ENCODE measurements at regions not wholly inside any gene's neighbourhood (a gene's known extent, or its start where the extent isn't known, plus 50 kb on each side); places are given as distances from the start of the nearest gene placed in this dataset.

DNA sequence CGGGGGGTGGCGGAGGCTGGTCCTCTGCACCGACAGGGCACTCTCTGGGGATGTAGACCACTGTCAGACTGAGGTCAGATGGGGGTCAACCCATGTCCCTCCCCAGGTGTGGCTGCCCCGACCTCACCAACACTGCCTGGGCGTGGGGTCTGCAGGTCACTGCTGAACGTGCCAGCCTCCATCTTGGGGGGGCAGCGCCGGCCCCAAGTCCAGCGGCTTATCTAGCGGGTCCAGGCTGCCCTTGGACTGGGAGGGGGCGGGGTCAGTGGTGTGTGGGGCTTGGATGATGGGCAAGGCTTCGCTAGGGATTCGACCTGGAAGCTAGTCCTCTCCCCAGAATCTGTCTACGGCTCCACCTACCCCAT lies 178.2 kb downstream of the IGLL1 start:
- Histone ChIP-seq H3K4me1 (ENCODE audit: control insufficient read depth in 1 of 2, insufficient read depth in 2 of 2, low read length in 2 of 2) (peaks cover 0 to 11% of the 10 kb centered on the region in 2 donors), H3K27ac (ENCODE audit: low read length) (no peak overlapping the region), H3K9me3 (ENCODE audit: control insufficient read depth in 1 of 2, low read length in 2 of 2) (no peaks in the 10 kb centered on the region), H3K4me3 (ENCODE audit: low read depth in 1 of 2, low read length in 2 of 2) (peak overlapping the region in 1 of 2 donors; percentile 52), H3K27me3 (ENCODE audit: low read depth, low read length) (no peaks in the 10 kb centered on the region), H3K36me3 (ENCODE audit: control insufficient read depth in 1 of 2, insufficient read depth in 2 of 2, low read length in 2 of 2) (no peaks in the 10 kb centered on the region)

DNA sequence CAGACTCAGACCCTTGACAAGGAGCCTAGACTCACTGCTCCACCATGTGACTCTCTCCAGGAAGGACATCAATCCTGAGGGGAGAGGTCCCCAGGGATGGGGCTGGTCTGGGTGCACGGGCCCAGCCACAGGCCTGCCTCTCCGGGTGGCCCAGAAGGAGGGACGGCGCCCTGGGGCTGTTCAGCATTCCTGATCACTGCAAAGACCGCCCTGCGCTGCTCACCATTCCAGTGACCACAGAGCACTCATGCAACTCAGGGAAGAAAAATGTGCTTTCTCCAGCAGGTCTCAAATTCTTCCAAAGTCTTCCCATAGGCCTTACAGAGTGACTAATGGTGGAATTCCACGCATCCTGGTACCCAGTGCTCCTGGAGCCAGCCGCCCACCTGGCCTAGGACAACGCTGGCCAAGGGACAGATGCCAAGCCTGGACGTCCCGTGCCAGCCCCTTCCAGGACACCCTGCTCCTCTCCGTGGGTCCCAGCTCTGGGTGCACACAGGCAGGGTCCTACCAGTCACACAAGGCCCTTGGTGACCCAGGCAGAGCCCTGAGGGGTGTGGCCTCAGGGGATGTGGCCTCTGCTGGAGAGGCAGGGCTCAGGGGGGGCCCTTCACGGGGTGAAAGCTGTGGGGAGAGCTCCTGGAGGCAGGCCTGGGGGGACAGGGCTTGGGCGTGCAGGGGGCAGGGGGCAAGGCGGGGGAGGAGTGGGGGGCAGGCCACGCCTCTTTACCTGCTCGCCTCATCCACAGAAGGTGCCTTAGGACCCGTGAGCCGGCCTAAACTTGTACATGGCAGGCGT lies 178.8 kb downstream of the IGLL1 start:
- Histone ChIP-seq H3K27ac (ENCODE audit: low read length) (no peak overlapping the region), H3K27me3 (ENCODE audit: low read depth, low read length) (no peaks in the 10 kb centered on the region), H3K9me3 (ENCODE audit: control insufficient read depth in 1 of 2, low read length in 2 of 2) (no peaks in the 10 kb centered on the region), H3K4me3 (ENCODE audit: low read depth in 1 of 2, low read length in 2 of 2) (no peak overlapping the region), H3K4me1 (ENCODE audit: control insufficient read depth in 1 of 2, insufficient read depth in 2 of 2, low read length in 2 of 2) (peaks cover 0 to 11% of the 10 kb centered on the region in 2 donors), H3K36me3 (ENCODE audit: control insufficient read depth in 1 of 2, insufficient read depth in 2 of 2, low read length in 2 of 2) (no peaks in the 10 kb centered on the region)

DNA sequence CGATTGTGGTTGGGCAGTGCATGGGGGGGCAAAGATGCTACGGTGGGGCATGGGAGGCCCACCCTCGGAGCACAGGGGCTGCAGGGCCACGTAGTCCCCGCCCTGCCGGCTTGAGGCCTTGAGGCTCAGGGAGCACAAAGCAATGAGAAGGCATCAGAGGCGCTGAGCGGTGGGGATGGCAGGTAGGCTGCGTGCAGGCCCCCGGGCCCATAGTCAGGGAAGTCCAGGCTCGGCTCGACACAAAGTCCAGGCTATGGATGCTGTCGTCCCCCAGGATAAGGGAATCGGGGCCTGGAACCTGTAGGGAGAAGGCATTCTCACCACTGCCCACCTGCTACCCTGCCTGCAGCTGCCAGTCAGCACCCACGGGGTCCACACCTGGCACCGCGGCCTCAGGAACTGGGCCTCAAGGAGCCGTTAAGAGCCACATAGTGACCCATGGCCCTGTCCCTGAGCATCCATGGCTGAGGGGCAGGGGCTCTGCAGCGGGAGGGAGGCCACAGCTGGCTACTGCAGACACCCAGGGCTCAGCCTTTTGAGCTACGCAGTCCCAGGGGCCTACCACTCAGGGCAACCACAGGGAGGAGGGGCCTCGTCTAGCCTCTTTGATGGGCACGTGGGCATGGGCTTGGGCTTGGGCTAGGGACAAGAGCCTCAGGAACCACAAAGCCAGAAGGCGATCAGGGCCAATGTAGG lies 179.7 kb downstream of the IGLL1 start:
- Histone ChIP-seq H3K4me1 (ENCODE audit: control insufficient read depth in 1 of 2, insufficient read depth in 2 of 2, low read length in 2 of 2) (peaks cover 0 to 11% of the 10 kb centered on the region in 2 donors), H3K27ac (ENCODE audit: low read length) (no peak overlapping the region), H3K4me3 (ENCODE audit: low read depth in 1 of 2, low read length in 2 of 2) (no peak overlapping the region), H3K36me3 (ENCODE audit: control insufficient read depth in 1 of 2, insufficient read depth in 2 of 2, low read length in 2 of 2) (no peaks in the 10 kb centered on the region), H3K9me3 (ENCODE audit: control insufficient read depth in 1 of 2, low read length in 2 of 2) (no peaks in the 10 kb centered on the region), H3K27me3 (ENCODE audit: low read depth, low read length) (no peaks in the 10 kb centered on the region)

DNA sequence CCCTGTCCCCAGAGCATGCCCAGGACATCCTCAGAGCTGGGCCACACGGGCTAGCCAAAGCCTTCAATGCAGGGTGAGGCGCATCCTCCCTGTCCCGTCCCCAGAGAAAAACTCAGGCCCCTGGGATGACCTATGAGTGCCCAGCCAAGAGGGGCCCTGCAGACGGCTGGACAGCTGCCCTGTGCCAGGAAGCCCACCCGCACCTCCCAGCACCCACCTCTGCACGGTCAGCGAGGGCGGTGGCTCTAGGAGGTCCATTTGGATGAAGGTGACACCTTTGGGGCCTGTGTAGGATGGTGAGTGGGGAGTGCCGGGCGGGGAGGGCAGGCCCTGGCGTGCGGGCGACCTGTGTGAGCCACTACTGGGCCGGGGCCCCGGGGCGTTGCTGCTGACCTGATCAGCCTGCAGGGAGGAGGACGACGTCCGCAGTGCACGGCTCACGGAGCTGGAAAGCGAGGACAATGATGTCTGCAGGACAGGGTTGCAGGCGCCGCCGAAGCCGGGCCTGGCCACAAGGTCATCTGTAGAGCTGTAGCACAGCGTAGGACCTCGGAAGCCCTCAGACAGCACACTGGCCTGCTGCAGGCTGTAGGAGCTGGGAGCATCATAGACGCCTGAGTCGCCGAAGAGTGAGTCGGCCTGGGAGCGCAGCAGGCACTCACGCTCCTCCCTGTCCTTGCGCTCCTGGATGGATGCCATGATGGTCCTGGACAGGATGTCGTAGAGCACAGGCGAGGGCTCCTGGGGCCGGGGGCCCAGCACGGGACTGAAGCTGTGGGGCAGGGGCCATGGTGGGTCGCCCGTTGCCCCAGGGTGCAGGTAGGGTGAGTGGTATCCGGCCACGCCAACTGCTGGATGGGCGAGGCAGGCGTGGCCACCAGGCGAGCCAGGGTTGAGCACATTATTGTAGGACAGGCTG lies 180.5 kb downstream of the IGLL1 start:
- Histone ChIP-seq H3K9me3 (ENCODE audit: control insufficient read depth in 1 of 2, low read length in 2 of 2) (no peaks in the 10 kb centered on the region), H3K27ac (ENCODE audit: low read length) (no peak overlapping the region), H3K36me3 (ENCODE audit: control insufficient read depth in 1 of 2, insufficient read depth in 2 of 2, low read length in 2 of 2) (no peaks in the 10 kb centered on the region), H3K4me1 (ENCODE audit: control insufficient read depth in 1 of 2, insufficient read depth in 2 of 2, low read length in 2 of 2) (peaks cover 0 to 11% of the 10 kb centered on the region in 2 donors), H3K4me3 (ENCODE audit: low read depth in 1 of 2, low read length in 2 of 2) (no peak overlapping the region), H3K27me3 (ENCODE audit: low read depth, low read length) (no peaks in the 10 kb centered on the region)

DNA sequence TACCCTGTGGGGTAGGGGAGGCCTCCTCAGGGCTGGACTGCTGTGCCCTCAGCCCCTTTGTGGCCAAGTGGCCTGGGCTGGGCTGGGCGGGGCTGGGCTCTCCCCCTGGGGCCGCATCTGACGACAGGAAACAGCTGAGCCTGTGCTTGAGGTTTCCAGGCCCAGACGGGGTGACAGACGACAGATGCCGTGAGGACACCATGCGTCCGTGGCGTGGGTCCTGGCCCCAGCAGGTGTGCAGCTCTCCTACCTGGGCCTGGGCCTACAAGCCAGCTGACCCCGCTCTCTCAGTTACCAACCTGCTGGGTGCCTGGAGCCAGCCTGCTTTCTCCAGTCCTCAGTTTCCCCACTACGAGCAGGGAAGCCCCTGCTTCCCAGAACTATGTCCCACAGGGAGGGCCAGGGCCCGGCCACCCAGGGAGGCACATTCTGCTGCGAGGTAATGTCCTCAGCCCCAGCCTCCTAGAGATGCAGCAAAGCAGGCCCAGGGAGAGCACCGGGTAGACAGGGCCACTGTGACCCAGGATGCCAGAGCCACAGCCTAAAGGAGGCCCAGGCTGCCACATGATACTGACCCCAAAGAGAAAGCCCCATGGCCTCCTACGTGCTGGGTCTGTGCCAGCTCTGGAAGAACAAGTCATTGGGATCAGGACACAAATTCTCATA lies 181.3 kb downstream of the IGLL1 start:
- Histone ChIP-seq H3K27ac (ENCODE audit: low read length) (no peak overlapping the region), H3K9me3 (ENCODE audit: control insufficient read depth in 1 of 2, low read length in 2 of 2) (no peaks in the 10 kb centered on the region), H3K36me3 (ENCODE audit: control insufficient read depth in 1 of 2, insufficient read depth in 2 of 2, low read length in 2 of 2) (no peaks in the 10 kb centered on the region), H3K27me3 (ENCODE audit: low read depth, low read length) (no peaks in the 10 kb centered on the region), H3K4me1 (ENCODE audit: control insufficient read depth in 1 of 2, insufficient read depth in 2 of 2, low read length in 2 of 2) (peaks cover 0 to 11% of the 10 kb centered on the region in 2 donors), H3K4me3 (ENCODE audit: low read depth in 1 of 2, low read length in 2 of 2) (no peak overlapping the region)

DNA sequence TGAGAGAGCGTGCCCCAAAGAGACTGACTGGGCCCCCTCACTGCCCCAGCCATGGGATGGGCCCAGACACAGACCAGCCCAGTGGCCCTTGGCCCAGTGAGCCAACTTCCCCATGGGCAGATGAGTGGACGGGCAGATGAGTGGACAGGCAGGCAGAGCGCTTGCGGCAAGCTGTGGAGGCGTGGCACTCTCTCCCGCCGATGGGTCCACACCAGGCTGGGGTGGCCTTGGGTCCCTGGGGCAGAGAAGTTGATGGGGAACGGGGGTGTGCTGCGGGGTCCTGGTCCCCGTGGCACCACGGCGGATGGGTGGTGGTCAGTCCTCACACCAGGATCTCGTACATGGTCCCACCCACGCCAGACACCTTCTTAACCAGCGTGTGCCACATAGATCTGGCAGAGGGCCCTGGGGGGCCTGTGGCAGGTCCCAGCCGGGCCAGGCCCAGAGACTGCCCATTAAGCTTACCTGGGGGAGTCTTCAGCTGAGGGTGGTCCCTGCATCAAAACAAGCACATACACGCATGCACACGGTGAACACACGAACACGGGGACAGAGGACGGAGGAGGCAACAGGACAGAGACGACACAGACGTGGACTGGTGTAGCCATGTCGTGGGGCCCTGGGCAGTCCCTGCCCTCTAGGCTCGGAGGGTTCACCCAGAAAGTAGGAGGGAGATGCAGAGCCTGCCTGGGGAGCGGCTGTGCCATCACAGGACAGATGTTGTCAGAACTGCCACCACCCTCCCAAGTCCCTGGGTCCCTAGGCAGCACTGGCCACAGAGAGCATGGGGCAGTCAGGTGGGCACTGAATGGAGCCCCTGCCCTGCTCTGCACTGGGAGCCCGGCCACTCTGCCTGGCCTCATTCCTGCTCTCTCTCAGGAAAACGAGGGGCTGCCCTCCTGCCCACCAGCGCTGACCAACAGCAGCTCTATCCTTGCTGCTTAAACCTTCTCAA lies 182.2 kb downstream of the IGLL1 start:
- H3K4me3 ChIP-seq (ENCODE audit: low read depth in 1 of 2, low read length in 2 of 2): no peak overlapping the region

DNA sequence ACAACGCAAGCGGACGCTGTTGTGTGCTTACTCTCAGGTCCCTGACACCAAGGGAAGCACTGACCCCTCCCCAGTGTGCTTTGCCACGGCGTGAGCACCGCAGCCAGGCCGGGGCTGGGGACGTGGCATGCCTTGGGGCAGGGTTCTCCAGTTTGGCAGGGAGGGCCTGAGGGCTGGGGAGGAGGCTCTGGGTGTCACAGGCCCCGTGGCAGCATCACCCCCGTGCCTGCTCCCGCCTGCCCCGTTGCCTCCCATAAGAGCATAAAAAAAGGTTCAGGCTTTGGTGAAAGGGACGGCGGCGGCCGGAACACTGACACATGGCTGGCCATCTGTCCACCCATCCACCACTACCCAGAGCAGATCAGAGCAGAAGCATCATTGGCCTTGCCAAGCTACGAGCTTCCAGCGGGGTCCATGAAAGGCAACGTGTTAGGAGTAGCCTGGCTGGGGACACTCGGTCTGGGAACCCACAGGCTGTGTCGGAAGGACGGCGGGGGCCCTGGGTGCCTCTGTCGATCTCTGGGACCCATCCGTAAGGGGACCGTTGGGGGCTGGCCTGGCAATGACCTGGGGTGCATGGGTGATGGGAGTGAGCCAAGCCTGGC lies 183.0 kb downstream of the IGLL1 start:
- Histone ChIP-seq H3K27ac (ENCODE audit: low read length) (no peak overlapping the region), H3K4me1 (ENCODE audit: control insufficient read depth in 1 of 2, insufficient read depth in 2 of 2, low read length in 2 of 2) (peaks cover 0 to 2% of the 10 kb centered on the region in 2 donors)

More for the DNA sequence above, 182.2 kb downstream of the IGLL1 start:
- Histone ChIP-seq H3K36me3 (ENCODE audit: control insufficient read depth in 1 of 2, insufficient read depth in 2 of 2, low read length in 2 of 2) (no peaks in the 10 kb centered on the region), H3K27ac (ENCODE audit: low read length) (no peak overlapping the region), H3K9me3 (ENCODE audit: control insufficient read depth in 1 of 2, low read length in 2 of 2) (no peaks in the 10 kb centered on the region), H3K27me3 (ENCODE audit: low read depth, low read length) (no peaks in the 10 kb centered on the region), H3K4me1 (ENCODE audit: control insufficient read depth in 1 of 2, insufficient read depth in 2 of 2, low read length in 2 of 2) (peaks cover 0 to 7% of the 10 kb centered on the region in 2 donors)

DNA sequence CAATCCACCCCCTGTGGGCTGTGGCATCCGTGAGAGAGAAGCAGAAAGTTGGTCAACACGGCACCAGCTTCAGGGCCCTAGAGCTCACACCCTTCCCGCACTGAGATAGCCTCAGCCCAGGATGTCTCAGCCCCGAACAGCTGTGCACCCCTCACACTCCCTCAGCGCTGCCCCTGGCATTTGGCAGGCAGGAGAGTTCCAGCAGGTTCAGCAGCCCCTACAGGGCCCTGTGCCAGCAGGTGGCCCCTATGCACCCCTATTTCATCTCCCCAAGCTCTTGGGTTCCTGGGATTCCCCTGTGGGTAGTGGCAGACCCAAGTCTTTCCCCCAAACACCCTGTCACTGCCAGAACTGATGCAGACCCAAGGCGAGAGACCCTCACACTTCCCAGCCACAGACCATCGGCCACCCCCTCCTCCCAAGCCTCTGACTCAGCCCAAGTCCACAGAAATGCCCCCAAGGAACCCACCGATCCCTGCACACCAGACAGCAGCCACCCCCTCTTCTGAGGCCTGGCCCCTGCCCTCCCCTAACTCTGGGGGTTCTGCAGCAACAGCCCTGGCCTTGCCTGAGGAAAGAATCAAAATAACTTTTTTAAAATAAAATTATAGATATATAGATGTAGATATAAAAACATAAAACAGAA lies 183.6 kb downstream of the IGLL1 start:
- Histone ChIP-seq H3K4me3 (ENCODE audit: low read depth in 1 of 2, low read length in 2 of 2) (no peak overlapping the region), H3K27me3 (ENCODE audit: low read depth, low read length) (no peaks in the 10 kb centered on the region), H3K36me3 (ENCODE audit: control insufficient read depth in 1 of 2, insufficient read depth in 2 of 2, low read length in 2 of 2) (no peaks in the 10 kb centered on the region), H3K9me3 (ENCODE audit: control insufficient read depth in 1 of 2, low read length in 2 of 2) (no peaks in the 10 kb centered on the region), H3K4me1 (ENCODE audit: control insufficient read depth in 1 of 2, insufficient read depth in 2 of 2, low read length in 2 of 2) (no peaks in the 10 kb centered on the region), H3K27ac (ENCODE audit: low read length) (no peak overlapping the region)

More for the DNA sequence above, 183.0 kb downstream of the IGLL1 start:
- Histone ChIP-seq H3K9me3 (ENCODE audit: control insufficient read depth in 1 of 2, low read length in 2 of 2) (no peaks in the 10 kb centered on the region), H3K27me3 (ENCODE audit: low read depth, low read length) (no peaks in the 10 kb centered on the region), H3K4me3 (ENCODE audit: low read depth in 1 of 2, low read length in 2 of 2) (no peak overlapping the region), H3K36me3 (ENCODE audit: control insufficient read depth in 1 of 2, insufficient read depth in 2 of 2, low read length in 2 of 2) (no peaks in the 10 kb centered on the region)

DNA sequence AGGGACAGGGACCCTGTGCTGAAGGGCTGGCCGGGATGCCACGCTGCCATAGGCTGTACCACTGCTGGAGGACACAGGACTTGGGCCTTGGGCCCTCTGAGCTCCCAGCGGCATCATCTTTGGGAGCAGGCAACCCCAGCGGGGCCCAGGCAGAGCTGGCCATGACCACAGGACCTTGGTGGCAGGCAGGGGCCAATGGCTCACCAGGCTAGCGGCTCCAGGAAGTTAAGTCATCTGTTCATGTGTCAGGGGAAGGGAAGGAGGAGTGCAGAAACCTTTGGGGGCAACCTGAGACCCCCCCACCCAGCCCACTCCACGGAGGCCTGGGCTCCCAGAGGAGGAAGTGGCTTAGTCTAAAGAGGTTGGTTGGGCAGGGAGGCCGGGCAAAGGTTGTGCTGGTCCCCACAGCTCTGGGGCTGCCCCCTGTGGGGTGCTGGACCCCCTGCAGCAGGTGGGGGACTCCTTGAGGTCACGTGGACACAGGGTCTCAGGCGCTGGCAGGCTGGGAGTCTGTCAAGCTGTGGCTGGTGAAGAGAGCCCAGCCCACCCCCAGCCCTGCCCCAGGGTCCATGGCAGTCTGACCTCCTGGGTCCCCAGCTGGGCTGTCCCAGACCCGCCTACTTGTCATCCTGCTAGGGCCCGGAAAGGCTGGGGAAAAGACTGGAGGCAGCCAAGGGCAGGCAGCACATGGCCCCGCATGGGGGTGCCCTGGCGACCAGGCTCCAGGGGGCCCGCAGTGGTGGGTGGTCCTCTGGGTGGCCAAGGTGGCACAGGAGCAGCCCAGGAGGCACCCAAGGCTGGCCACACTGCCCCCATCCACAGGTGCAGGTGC lies 184.3 kb downstream of the IGLL1 start:
- Histone ChIP-seq H3K36me3 (ENCODE audit: control insufficient read depth in 1 of 2, insufficient read depth in 2 of 2, low read length in 2 of 2) (no peaks in the 10 kb centered on the region), H3K9me3 (ENCODE audit: control insufficient read depth in 1 of 2, low read length in 2 of 2) (no peaks in the 10 kb centered on the region), H3K27ac (ENCODE audit: low read length) (no peak overlapping the region), H3K27me3 (ENCODE audit: low read depth, low read length) (no peaks in the 10 kb centered on the region), H3K4me1 (ENCODE audit: control insufficient read depth in 1 of 2, insufficient read depth in 2 of 2, low read length in 2 of 2) (no peaks in the 10 kb centered on the region), H3K4me3 (ENCODE audit: low read depth in 1 of 2, low read length in 2 of 2) (no peak overlapping the region)
